Endodermal cell (in vitro differentiated cells): ENCODE measurements at regions not wholly inside any gene's neighbourhood (a gene's known extent, or its start where the extent isn't known, plus 50 kb on each side); places are given as distances from the start of the nearest gene placed in this dataset.

Experiments used
- DNase-seq: peaks from one replicate; pipeline ENCODE4 v3.0.0-alpha.2; 2017
- H3K27ac ChIP-seq: 2 replicates; pipeline ENCODE4 v1.5.1; 2013; ENCODE audit warnings: mild to moderate bottlenecking, low read depth, low read length, moderate library complexity
- H3K27me3 ChIP-seq: 2 replicates; pipeline ENCODE4 v1.6.1; 2013; ENCODE audit warnings: mild to moderate bottlenecking, low read length, moderate library complexity; ENCODE audit not compliant: insufficient read depth, control insufficient read depth, poor library complexity, severe bottlenecking
- H3K36me3 ChIP-seq: 2 replicates; pipeline ENCODE4 v1.7.0; 2013; ENCODE audit warnings: mild to moderate bottlenecking, low read length, moderate library complexity; ENCODE audit not compliant: control insufficient read depth, insufficient read depth
- H3K4me1 ChIP-seq: one replicate; pipeline ENCODE4 v1.7.0; 2013; ENCODE audit warnings: low read length; ENCODE audit not compliant: control insufficient read depth, insufficient read depth
- H3K4me3 ChIP-seq: 2 replicates; pipeline ENCODE4 v1.5.1; 2013; ENCODE audit warnings: mild to moderate bottlenecking, low read length, moderate library complexity
- H3K9ac ChIP-seq: 2 replicates; pipeline ENCODE4 v1.6.1; 2013; ENCODE audit warnings: mild to moderate bottlenecking, low read length, moderate library complexity; ENCODE audit not compliant: poor library complexity, severe bottlenecking; ENCODE audit errors: extremely low read depth
- H3K9me3 ChIP-seq: 2 replicates; pipeline ENCODE4 v1.6.1; 2013; ENCODE audit warnings: mild to moderate bottlenecking, low read length, moderate library complexity; ENCODE audit not compliant: control insufficient read depth
- H3K27ac Mint-ChIP-seq: 2 replicates; pipeline ENCODE4 v1.8.0; 2020; ENCODE audit warnings: mixed read lengths
- H3K27me3 Mint-ChIP-seq: 2 replicates; pipeline ENCODE4 v1.8.0; 2021; ENCODE audit warnings: mild to moderate bottlenecking, mixed read lengths; ENCODE audit not compliant: insufficient read depth
- H3K36me3 Mint-ChIP-seq: 2 replicates; pipeline ENCODE4 v1.8.0; 2020; ENCODE audit warnings: low read depth, mixed read lengths
- H3K4me1 Mint-ChIP-seq: 2 replicates; pipeline ENCODE4 v1.8.0; 2020; ENCODE audit warnings: mixed read lengths
- H3K4me3 Mint-ChIP-seq: 2 replicates; pipeline ENCODE4 v1.8.0; 2020; ENCODE audit warnings: mild to moderate bottlenecking, moderate library complexity, mixed read lengths
- H3K9me3 Mint-ChIP-seq: 2 replicates; pipeline ENCODE4 v1.8.0; 2020; ENCODE audit warnings: mild to moderate bottlenecking, mixed read lengths
- CTCF ChIP-seq: fragments of 200-600 bp; sonication (generic); conservative IDR thresholded peaks from 2 replicates; pipeline ENCODE4 v1.5.0; 2021; ENCODE audit warnings: antibody characterized with exemption, mild to moderate bottlenecking
- WGBS, 2 experiments: methylation state at CpG; one replicate each; pipeline versions ENCODE4 v1.1.5 to v1.1.7; 2013; ENCODE audit warnings: missing lambda C conversion rate in 2 of 2, mixed read lengths in 1 of 2; ENCODE audit not compliant: insufficient coverage in 1 of 2, insufficient read length in 1 of 2; 5-methylcytosine and 5-hydroxymethylcytosine counted together

DNA sequence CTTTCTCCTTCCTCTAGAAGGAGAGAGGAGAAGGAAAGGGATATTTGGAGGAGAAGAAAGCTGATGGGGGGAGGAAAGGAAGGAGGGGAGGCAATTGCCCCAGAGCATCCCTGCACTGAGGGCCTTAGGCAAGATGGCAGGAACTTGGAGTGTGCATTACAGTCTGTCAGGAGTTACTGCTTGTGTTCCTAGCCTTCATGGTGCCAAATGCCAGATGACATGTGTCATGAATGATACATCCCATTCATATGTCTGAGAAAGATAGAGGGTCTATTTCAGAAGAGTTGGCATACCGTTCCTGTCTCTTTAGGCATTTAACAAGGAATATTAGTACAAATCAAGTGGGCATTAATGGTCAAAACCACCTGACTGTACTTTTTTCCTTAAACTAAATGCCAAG is 232.1 kb upstream of the NT5C1B start:
- Mint-ChIP-seq H3K4me1 (peaks cover 9% of the 10 kb centered on the region), H3K27ac (no peak overlapping the region), H3K36me3 (no peaks in the 10 kb centered on the region), H3K27me3 (peaks cover 23% of the 10 kb centered on the region), H3K4me3 (no peak overlapping the region), H3K9me3 (no peaks in the 10 kb centered on the region)
- Histone ChIP-seq H3K27ac (no peak overlapping the region), H3K9ac (no peak overlapping the region), H3K4me1 (no peaks in the 10 kb centered on the region), H3K36me3 (no peaks in the 10 kb centered on the region), H3K27me3 (no peaks in the 10 kb centered on the region), H3K4me3 (no peak overlapping the region), H3K9me3 (no peaks in the 10 kb centered on the region)
- 92 to 100% methylated on average over 1 of the region's 1 CpG for WGBS, 2 experiments
- no peak for DNase-seq
- no peak for TF ChIP-seq CTCF

DNA sequence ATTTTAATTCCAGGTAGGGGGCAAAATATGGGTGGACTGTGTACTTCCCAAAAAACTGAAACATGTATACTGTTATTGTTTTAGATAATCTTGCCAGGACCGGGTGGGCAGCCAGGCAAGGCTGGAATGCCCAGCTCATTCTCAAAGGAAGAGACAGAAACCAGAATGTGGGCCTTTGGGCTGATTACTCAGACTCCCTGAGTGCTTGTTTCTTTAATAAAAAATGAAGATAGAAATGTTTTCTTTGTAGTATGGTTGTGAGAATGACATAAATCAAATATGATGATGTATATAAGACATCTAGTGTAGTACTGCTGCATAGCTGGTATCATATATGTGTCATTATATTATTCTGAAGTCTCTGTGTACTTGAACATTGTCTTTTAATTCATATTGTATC is 231.6 kb upstream of the NT5C1B start:
- H3K9me3 Mint-ChIP-seq, result no peaks in the 10 kb centered on the region
- no peaks in the 10 kb centered on the region for H3K27me3 ChIP-seq
- no peaks in the 10 kb centered on the region for H3K4me1 ChIP-seq
- DNase-seq, result no peak
- TF ChIP-seq CTCF, result no peak
- H3K9ac ChIP-seq, result no peak overlapping the region
- no peak overlapping the region for H3K4me3 Mint-ChIP-seq
- no peak overlapping the region for H3K27ac ChIP-seq
- peaks cover 21% of the 10 kb centered on the region for H3K27me3 Mint-ChIP-seq
- WGBS, 2 experiments, result 77 to 81% methylated on average over 1 of the region's 1 CpG
- H3K36me3 ChIP-seq, result no peaks in the 10 kb centered on the region
- H3K36me3 Mint-ChIP-seq, result no peaks in the 10 kb centered on the region
- no peaks in the 10 kb centered on the region for H3K9me3 ChIP-seq
- no peak overlapping the region for H3K4me3 ChIP-seq
- H3K4me1 Mint-ChIP-seq, result peaks cover 9% of the 10 kb centered on the region
- H3K27ac Mint-ChIP-seq, result no peak overlapping the region

GRCh38 chr2:18819566-18819965 is 230.2 kb upstream of the NT5C1B start:
- H3K9ac ChIP-seq, result no peak overlapping the region
- Mint-ChIP-seq H3K9me3 (no peaks in the 10 kb centered on the region), H3K4me3 (no peak overlapping the region), H3K36me3 (no peaks in the 10 kb centered on the region), H3K27ac (no peak overlapping the region), H3K27me3 (peaks cover 21% of the 10 kb centered on the region), H3K4me1 (peaks cover 8% of the 10 kb centered on the region)
- H3K27me3 ChIP-seq, result peaks cover 4% of the 10 kb centered on the region
- H3K27ac ChIP-seq, result no peak overlapping the region
- H3K36me3 ChIP-seq, result no peaks in the 10 kb centered on the region
- H3K4me3 ChIP-seq, result no peak overlapping the region
- DNase-seq, result no peak
- no peaks in the 10 kb centered on the region for H3K4me1 ChIP-seq
- TF ChIP-seq CTCF, result no peak
- 90 to 100% methylated on average over 1 to 2 of the region's 2 CpGs for WGBS, 2 experiments
- H3K9me3 ChIP-seq, result no peaks in the 10 kb centered on the region
